Activated CD4-positive, alpha-beta T cell treated with anti-CD3 and anti-CD28 coated beads for 36 hours (primary cell): ENCODE measurements at regions not wholly inside any gene's neighbourhood (a gene's known extent, or its start where the extent isn't known, plus 50 kb on each side); places are given as distances from the start of the nearest gene placed in this dataset.

Experiments used
- ATAC-seq: fragments of 200-7000 bp; cut with Tn5 transposase; one replicate; pipeline ENCODE4 v1.10.0; 2021; ENCODE audit warnings: mild to moderate bottlenecking, moderate library complexity
- CTCF ChIA-PET: fragments of 350-600 bp; sonication (Branson Sonifier 250); formaldehyde crosslinking; loops from one replicate; lab custom pipeline; 2021; ENCODE audit warnings: antibody characterized with exemption; lab: Charles Lee
- POLR2A ChIA-PET: fragments of 350-600 bp; sonication (Branson Sonifier 250); formaldehyde crosslinking; loops from one replicate; lab custom pipeline; 2021; ENCODE audit warnings: antibody characterized with exemption, inconsistent platforms; lab: Charles Lee
- DNase-seq: peaks from one replicate; pipeline ENCODE4 v3.0.0-alpha.2; 2020
- H3K27ac Mint-ChIP-seq: one replicate; pipeline ENCODE4 v1.8.0; 2021; ENCODE audit warnings: mixed read lengths
- H3K27me3 Mint-ChIP-seq: one replicate; pipeline ENCODE4 v1.8.0; 2021; ENCODE audit warnings: mixed read lengths
- H3K36me3 Mint-ChIP-seq: one replicate; pipeline ENCODE4 v1.8.0; 2021; ENCODE audit warnings: low read depth, mixed read lengths
- H3K4me1 Mint-ChIP-seq: one replicate; pipeline ENCODE4 v1.8.0; 2021; ENCODE audit warnings: mixed read lengths
- H3K4me3 Mint-ChIP-seq: one replicate; pipeline ENCODE4 v1.8.0; 2021; ENCODE audit warnings: mild to moderate bottlenecking, moderate library complexity, mixed read lengths
- H3K9me3 Mint-ChIP-seq: one replicate; pipeline ENCODE4 v1.8.0; 2021; ENCODE audit warnings: low read depth, mixed read lengths
- intact Hi-C, 2 experiments: fragments of 100-400 bp; cut with DNase I in 1 of 2; cut with micrococcal nuclease in 1 of 2; formaldehyde crosslinking; loops; one replicate each; pipeline versions ENCODE4 v1.14.2 to v1.15.1; 2022 to 2024; cut with DNase I, micrococcal nuclease

GRCh38 chr11:42145311-42145710 is 685.9 kb upstream of the LRRC4C start:
- CTCF ChIA-PET, result no interaction called here
- no peaks in the 10 kb centered on the region for H3K27me3 Mint-ChIP-seq
- peaks cover 12% of the 10 kb centered on the region for H3K9me3 Mint-ChIP-seq
- ATAC-seq (no peak), DNase-seq (no peak)
- no peak overlapping the region for H3K4me3 Mint-ChIP-seq
- POLR2A ChIA-PET, result no interaction called here
- intact Hi-C loops, result no loop called here
- no peaks in the 10 kb centered on the region for H3K4me1 Mint-ChIP-seq
- H3K36me3 Mint-ChIP-seq, result no peaks in the 10 kb centered on the region
- H3K27ac Mint-ChIP-seq, result no peak overlapping the region

- no peak overlapping the region for H3K4me3 Mint-ChIP-seq
- no peaks in the 10 kb centered on the region for H3K27me3 Mint-ChIP-seq
- CTCF ChIA-PET, result no interaction called here
- H3K4me1 Mint-ChIP-seq, result no peaks in the 10 kb centered on the region
- no peaks in the 10 kb centered on the region for H3K36me3 Mint-ChIP-seq
- POLR2A ChIA-PET, result no interaction called here
- no peak overlapping the region for H3K27ac Mint-ChIP-seq
- DNase-seq, result no peak
- peaks cover 3% of the 10 kb centered on the region for H3K9me3 Mint-ChIP-seq
- intact Hi-C loops, result no loop called here
- ATAC-seq, result no peak
These were observed 702.4 kb upstream of the LRRC4C start for GRCh38 chr11:42161886-42162285.

GRCh38 chr11:42169191-42169590 is 709.7 kb upstream of the LRRC4C start:
- Mint-ChIP-seq H3K36me3 (no peaks in the 10 kb centered on the region), H3K27ac (no peak overlapping the region), H3K27me3 (no peaks in the 10 kb centered on the region), H3K4me3 (no peak overlapping the region), H3K9me3 (peaks cover 15% of the 10 kb centered on the region), H3K4me1 (no peaks in the 10 kb centered on the region)
- ChIA-PET CTCF (interaction anchor here (0.7 kb wide), 1 partner anchor 325 kb away, joined by 3 read pairs; no protein-coding TSS in a partner anchor), POLR2A (no interaction called here)
- intact Hi-C loops, result no loop called here
- ATAC-seq (no peak), DNase-seq (no peak)

- H3K36me3 Mint-ChIP-seq, result no peaks in the 10 kb centered on the region
- H3K27me3 Mint-ChIP-seq, result no peaks in the 10 kb centered on the region
- no peak for DNase-seq
- H3K4me1 Mint-ChIP-seq, result no peaks in the 10 kb centered on the region
- ChIA-PET CTCF (no interaction called here), POLR2A (no interaction called here)
- no peak for ATAC-seq
- H3K4me3 Mint-ChIP-seq, result no peak overlapping the region
- intact Hi-C loops, result no loop called here
- H3K9me3 Mint-ChIP-seq, result peaks cover 21% of the 10 kb centered on the region
- no peak overlapping the region for H3K27ac Mint-ChIP-seq
These were observed 711.1 kb upstream of the LRRC4C start for GRCh38 chr11:42170601-42171000.

GRCh38 chr11:42171046-42171445 is 711.6 kb upstream of the LRRC4C start:
- intact Hi-C loops, result no loop called here
- Mint-ChIP-seq H3K27ac (no peak overlapping the region), H3K9me3 (peaks cover 21% of the 10 kb centered on the region), H3K4me3 (no peak overlapping the region), H3K27me3 (no peaks in the 10 kb centered on the region), H3K36me3 (no peaks in the 10 kb centered on the region), H3K4me1 (no peaks in the 10 kb centered on the region)
- POLR2A ChIA-PET, result no interaction called here
- CTCF ChIA-PET, result no interaction called here
- DNase-seq (no peak), ATAC-seq (no peak)

GRCh38 chr11:42172441-42172840 is 713.0 kb upstream of the LRRC4C start:
- POLR2A ChIA-PET, result no interaction called here
- intact Hi-C loops, result no loop called here
- no peaks in the 10 kb centered on the region for H3K36me3 Mint-ChIP-seq
- no peak overlapping the region for H3K27ac Mint-ChIP-seq
- peaks cover 25% of the 10 kb centered on the region for H3K9me3 Mint-ChIP-seq
- H3K4me1 Mint-ChIP-seq, result no peaks in the 10 kb centered on the region
- CTCF ChIA-PET, result no interaction called here
- no peak overlapping the region for H3K4me3 Mint-ChIP-seq
- DNase-seq (no peak), ATAC-seq (no peak)
- no peaks in the 10 kb centered on the region for H3K27me3 Mint-ChIP-seq

GRCh38 chr11:42175203-42175602 is 715.8 kb upstream of the LRRC4C start:
- no peaks in the 10 kb centered on the region for H3K27me3 Mint-ChIP-seq
- POLR2A ChIA-PET, result no interaction called here
- H3K27ac Mint-ChIP-seq, result no peak overlapping the region
- no peaks in the 10 kb centered on the region for H3K36me3 Mint-ChIP-seq
- DNase-seq (no peak), ATAC-seq (no peak)
- H3K4me3 Mint-ChIP-seq, result no peak overlapping the region
- H3K4me1 Mint-ChIP-seq, result no peaks in the 10 kb centered on the region
- intact Hi-C loops, result no loop called here
- CTCF ChIA-PET, result no interaction called here
- H3K9me3 Mint-ChIP-seq, result peaks cover 20% of the 10 kb centered on the region

- H3K4me1 Mint-ChIP-seq, result no peaks in the 10 kb centered on the region
These were observed 719.8 kb upstream of the LRRC4C start for GRCh38 chr11:42179216-42179615.

GRCh38 chr11:42195289-42196013 is 736.0 kb upstream of the LRRC4C start:
- Mint-ChIP-seq H3K36me3 (no peaks in the 10 kb centered on the region), H3K27ac (no peak overlapping the region), H3K4me3 (no peak overlapping the region), H3K4me1 (no peaks in the 10 kb centered on the region), H3K9me3 (peaks cover 28% of the 10 kb centered on the region), H3K27me3 (no peaks in the 10 kb centered on the region)
- POLR2A ChIA-PET, result no interaction called here
- CTCF ChIA-PET, result no interaction called here
- no peak for ATAC-seq
- no peak for DNase-seq
- intact Hi-C loops, result no loop called here

More at GRCh38 chr11:42179216-42179615, 719.8 kb upstream of the LRRC4C start:
- no peaks in the 10 kb centered on the region for H3K27me3 Mint-ChIP-seq
- ATAC-seq (no peak), DNase-seq (no peak)
- intact Hi-C loops, result no loop called here
- ChIA-PET CTCF (no interaction called here), POLR2A (no interaction called here)
- H3K9me3 Mint-ChIP-seq, result peaks cover 11% of the 10 kb centered on the region
- no peak overlapping the region for H3K4me3 Mint-ChIP-seq
- no peak overlapping the region for H3K27ac Mint-ChIP-seq
- no peaks in the 10 kb centered on the region for H3K36me3 Mint-ChIP-seq

GRCh38 chr11:42200311-42200710 is 740.9 kb upstream of the LRRC4C start:
- H3K36me3 Mint-ChIP-seq, result no peaks in the 10 kb centered on the region
- no peaks in the 10 kb centered on the region for H3K27me3 Mint-ChIP-seq
- H3K9me3 Mint-ChIP-seq, result peaks cover 35% of the 10 kb centered on the region
- ATAC-seq, result no peak
- H3K27ac Mint-ChIP-seq, result no peak overlapping the region
- H3K4me3 Mint-ChIP-seq, result no peak overlapping the region
- intact Hi-C loops, result no loop called here
- CTCF ChIA-PET, result no interaction called here
- H3K4me1 Mint-ChIP-seq, result no peaks in the 10 kb centered on the region
- no peak for DNase-seq
- POLR2A ChIA-PET, result no interaction called here

GRCh38 chr11:42201603-42202148 is 742.2 kb upstream of the LRRC4C start:
- no peak overlapping the region for H3K27ac Mint-ChIP-seq
- ChIA-PET CTCF (no interaction called here), POLR2A (no interaction called here)
- peaks cover 25% of the 10 kb centered on the region for H3K9me3 Mint-ChIP-seq
- ATAC-seq, result no peak
- H3K27me3 Mint-ChIP-seq, result no peaks in the 10 kb centered on the region
- H3K4me1 Mint-ChIP-seq, result no peaks in the 10 kb centered on the region
- DNase-seq, result no peak
- no peak overlapping the region for H3K4me3 Mint-ChIP-seq
- intact Hi-C loops, result no loop called here
- no peaks in the 10 kb centered on the region for H3K36me3 Mint-ChIP-seq

- Mint-ChIP-seq H3K27ac (no peak overlapping the region), H3K4me3 (no peak overlapping the region), H3K36me3 (no peaks in the 10 kb centered on the region), H3K4me1 (no peaks in the 10 kb centered on the region), H3K9me3 (peaks cover 14% of the 10 kb centered on the region), H3K27me3 (no peaks in the 10 kb centered on the region)
- ATAC-seq (no peak), DNase-seq (no peak)
- ChIA-PET POLR2A (no interaction called here), CTCF (no interaction called here)
- intact Hi-C loops, result no loop called here
These were observed 746.1 kb upstream of the LRRC4C start for GRCh38 chr11:42205518-42205917.
